B cell (primary cell): ENCODE measurements at regions not wholly inside any gene's neighbourhood (a gene's known extent, or its start where the extent isn't known, plus 50 kb on each side); places are given as distances from the start of the nearest gene placed in this dataset.

Source experiments
- EZH2 ChIP-seq: IDR thresholded peaks from 2 replicates; pipeline ENCODE4 v1.6.1; 2012; ENCODE audit warnings: borderline replicate concordance, low read depth, mild to moderate bottlenecking, moderate library complexity, low read length; ENCODE audit not compliant: insufficient read depth, poor library complexity, severe bottlenecking
- TF ChIP-seq, protein P1 (sequence below): fragments of 200-600 bp; IDR thresholded peaks from one replicate; pipeline ENCODE4 v1.8.0; 2022; ENCODE audit warnings: antibody characterized with exemption, mild to moderate bottlenecking

GRCh38 chr13:86313421-86313820 is 514.2 kb upstream of the SLITRK6 start:
- TF ChIP-seq EZH2 = no peak
- TF ChIP-seq, protein P1, sequence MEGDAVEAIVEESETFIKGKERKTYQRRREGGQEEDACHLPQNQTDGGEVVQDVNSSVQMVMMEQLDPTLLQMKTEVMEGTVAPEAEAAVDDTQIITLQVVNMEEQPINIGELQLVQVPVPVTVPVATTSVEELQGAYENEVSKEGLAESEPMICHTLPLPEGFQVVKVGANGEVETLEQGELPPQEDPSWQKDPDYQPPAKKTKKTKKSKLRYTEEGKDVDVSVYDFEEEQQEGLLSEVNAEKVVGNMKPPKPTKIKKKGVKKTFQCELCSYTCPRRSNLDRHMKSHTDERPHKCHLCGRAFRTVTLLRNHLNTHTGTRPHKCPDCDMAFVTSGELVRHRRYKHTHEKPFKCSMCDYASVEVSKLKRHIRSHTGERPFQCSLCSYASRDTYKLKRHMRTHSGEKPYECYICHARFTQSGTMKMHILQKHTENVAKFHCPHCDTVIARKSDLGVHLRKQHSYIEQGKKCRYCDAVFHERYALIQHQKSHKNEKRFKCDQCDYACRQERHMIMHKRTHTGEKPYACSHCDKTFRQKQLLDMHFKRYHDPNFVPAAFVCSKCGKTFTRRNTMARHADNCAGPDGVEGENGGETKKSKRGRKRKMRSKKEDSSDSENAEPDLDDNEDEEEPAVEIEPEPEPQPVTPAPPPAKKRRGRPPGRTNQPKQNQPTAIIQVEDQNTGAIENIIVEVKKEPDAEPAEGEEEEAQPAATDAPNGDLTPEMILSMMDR = no peak
